C4-2B (cell line): ENCODE measurements at regions not wholly inside any gene's neighbourhood (a gene's known extent, or its start where the extent isn't known, plus 50 kb on each side); places are given as distances from the start of the nearest gene placed in this dataset.

ENCODE experiments used
- H3K27ac ChIP-seq: fragments of 450-650 bp; 2 replicates; pipeline ENCODE4 v1.5.1; 2017
- ZFX ChIP-seq: fragments of 450-650 bp; IDR thresholded peaks from 2 replicates; pipeline ENCODE4 v1.6.1; 2017
- TF ChIP-seq, protein P1 (sequence below): fragments of 450-650 bp; conservative IDR thresholded peaks from 2 replicates; pipeline ENCODE4 v1.5.1; 2017; ENCODE audit warnings: mild to moderate bottlenecking

DNA sequence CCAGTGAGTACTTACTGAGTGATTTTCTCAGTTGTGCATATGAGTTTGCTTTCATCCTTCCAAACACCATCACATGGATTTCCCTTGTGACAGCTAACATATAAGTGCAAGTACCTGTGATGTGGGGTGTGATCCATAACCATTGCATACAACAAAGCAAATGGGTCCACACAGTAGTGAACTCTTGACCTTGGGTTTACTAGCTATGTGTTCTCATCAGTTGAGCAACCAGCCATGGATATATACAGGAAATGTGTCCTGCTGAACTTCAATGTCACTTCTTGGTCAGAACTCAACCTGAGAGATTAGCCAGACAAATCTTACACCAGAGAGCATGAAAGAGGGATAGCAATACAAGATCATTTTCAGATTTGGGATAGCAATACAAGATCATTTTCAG is 420.9 kb upstream of the KCNH7 start:
- no peak overlapping the region for H3K27ac ChIP-seq
- TF ChIP-seq, protein P1, sequence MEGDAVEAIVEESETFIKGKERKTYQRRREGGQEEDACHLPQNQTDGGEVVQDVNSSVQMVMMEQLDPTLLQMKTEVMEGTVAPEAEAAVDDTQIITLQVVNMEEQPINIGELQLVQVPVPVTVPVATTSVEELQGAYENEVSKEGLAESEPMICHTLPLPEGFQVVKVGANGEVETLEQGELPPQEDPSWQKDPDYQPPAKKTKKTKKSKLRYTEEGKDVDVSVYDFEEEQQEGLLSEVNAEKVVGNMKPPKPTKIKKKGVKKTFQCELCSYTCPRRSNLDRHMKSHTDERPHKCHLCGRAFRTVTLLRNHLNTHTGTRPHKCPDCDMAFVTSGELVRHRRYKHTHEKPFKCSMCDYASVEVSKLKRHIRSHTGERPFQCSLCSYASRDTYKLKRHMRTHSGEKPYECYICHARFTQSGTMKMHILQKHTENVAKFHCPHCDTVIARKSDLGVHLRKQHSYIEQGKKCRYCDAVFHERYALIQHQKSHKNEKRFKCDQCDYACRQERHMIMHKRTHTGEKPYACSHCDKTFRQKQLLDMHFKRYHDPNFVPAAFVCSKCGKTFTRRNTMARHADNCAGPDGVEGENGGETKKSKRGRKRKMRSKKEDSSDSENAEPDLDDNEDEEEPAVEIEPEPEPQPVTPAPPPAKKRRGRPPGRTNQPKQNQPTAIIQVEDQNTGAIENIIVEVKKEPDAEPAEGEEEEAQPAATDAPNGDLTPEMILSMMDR = no peak
- TF ChIP-seq ZFX = no peak

DNA sequence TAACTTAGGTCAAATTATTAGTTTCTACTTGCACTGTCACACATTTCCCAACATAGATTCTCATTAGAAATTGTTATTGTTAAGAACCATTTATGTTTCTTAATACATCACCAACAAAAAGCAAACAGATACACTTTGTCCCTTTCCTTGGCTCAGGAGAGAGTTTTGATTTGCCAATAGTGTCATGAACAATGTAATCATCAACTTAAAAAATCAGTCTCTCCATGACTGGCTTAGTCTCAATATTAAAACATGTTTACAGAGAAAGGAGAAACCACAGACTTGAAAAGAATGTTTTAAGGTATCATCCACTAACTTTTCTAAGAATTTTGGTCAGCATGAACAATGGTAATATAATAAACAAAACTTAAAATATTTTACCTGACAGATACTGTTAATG is 416.5 kb upstream of the KCNH7 start:
- no peak for TF ChIP-seq ZFX
- TF ChIP-seq, protein P1 = no peak
- H3K27ac ChIP-seq = peak overlapping the region; percentile 48; the same call in 1 of the 2 replicates

DNA sequence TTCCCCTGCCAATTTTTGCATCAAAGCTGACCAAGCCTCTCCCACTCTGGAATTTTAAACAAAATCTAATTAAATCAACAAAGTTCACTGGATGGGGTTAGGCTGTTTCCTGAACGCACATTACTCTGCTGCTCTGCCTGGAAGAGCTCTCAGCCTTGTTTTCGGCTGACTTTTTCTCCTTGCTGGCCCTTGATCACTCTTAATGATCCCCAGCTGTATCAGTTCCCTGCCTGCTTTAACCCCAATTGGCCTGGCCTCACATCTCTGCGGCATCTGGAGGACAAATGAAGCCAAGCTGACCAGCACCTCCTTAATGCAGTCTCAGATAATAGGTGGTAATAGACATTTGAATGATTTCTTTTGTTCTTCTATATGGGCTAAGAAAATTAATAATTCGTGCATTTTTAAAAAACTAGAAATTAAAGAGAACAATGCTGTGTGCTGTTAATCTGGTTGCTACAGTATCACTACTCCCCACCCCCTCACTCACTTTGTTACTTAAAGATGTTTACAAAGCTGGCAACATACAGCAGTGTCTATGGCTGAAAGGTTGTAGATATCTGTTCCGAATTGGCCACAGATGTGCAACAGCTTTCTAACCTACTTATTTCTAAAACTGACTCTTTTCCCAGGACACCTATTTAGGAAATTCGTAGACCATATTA is 415.2 kb upstream of the KCNH7 start:
- TF ChIP-seq, protein P1 = no peak
- TF ChIP-seq ZFX = no peak
- H3K27ac ChIP-seq = no peak overlapping the region

DNA sequence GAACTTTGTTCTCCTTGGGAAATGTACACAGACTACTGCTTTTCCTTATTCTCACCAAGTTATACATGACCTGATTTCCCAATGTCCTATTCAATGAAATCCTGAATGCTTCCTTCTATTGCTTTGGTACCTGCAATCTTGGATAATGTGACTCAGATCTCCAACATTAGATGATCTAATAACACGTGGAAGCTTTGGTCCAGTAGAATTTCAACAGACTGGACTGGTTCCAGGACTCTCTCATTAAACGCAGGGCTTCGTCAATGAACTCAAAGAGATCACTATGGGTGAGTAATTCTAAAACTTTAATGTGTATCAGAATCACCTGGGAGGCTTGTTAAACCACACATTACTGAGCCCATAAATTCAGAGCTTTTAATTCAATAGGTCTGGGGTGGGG is 413.6 kb upstream of the KCNH7 start:
- TF ChIP-seq, protein P1 = no peak
- no peak for TF ChIP-seq ZFX
- H3K27ac ChIP-seq = no peak overlapping the region

DNA sequence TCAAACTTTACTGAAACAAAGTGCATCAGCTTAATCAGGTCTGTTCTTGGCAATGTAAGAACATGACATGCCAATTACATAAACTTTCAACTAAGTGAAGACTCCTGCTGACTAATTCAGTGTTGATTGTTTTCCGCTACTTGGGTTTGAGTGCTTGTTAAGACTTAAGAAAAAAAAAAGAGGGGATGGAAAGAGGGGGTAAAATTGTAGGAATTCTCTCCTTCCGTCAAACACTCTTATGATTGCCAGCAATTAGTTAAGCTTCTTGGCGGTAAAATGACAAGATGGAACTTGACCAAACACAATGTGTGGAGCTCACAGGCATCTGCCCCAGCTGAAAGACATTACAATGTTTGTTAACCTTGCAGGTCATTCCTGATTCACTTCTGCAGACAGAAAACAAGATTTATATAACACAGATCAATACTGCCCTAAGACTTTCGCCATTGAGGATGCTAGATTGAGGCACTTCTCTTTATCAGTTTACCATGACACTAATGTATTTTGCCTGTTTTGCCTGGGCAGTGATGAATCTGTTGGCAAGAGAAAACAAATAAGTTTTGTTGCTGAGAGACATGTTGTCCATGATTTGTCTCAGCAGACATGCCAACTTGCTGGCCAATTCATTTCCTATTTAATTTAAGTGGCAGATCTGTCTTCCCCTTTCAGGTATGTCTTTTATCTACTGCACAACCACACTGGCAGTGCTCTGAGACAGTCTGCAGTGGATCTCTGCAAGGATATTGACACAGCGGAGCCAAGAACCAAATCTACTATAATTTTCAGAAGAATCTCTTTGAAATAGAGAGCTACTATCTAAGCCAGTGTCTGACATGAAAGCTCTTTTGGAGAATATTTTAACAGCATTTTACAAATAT is 410.0 kb upstream of the KCNH7 start:
- H3K27ac ChIP-seq = no peak overlapping the region
- TF ChIP-seq, protein P1 = no peak
- TF ChIP-seq ZFX = no peak

DNA sequence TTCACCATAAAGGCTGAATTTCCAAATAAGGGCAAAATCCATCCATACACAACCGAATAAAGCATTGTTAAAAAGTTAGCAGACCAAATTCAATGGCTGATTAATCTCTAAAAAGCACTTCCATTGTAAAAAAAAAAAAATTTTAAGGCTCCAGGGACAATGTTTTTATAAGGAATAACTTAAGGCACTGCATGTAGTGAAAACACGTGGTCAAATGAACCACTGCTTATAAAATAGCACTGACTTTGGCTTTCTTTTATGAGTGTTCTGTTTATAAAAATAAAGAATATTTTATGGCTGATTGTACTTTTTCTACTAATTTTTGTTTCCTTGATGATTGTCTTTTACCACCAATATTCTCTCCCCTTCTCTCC is 409.3 kb upstream of the KCNH7 start:
- TF ChIP-seq, protein P1 = no peak
- no peak for TF ChIP-seq ZFX
- no peak overlapping the region for H3K27ac ChIP-seq

DNA sequence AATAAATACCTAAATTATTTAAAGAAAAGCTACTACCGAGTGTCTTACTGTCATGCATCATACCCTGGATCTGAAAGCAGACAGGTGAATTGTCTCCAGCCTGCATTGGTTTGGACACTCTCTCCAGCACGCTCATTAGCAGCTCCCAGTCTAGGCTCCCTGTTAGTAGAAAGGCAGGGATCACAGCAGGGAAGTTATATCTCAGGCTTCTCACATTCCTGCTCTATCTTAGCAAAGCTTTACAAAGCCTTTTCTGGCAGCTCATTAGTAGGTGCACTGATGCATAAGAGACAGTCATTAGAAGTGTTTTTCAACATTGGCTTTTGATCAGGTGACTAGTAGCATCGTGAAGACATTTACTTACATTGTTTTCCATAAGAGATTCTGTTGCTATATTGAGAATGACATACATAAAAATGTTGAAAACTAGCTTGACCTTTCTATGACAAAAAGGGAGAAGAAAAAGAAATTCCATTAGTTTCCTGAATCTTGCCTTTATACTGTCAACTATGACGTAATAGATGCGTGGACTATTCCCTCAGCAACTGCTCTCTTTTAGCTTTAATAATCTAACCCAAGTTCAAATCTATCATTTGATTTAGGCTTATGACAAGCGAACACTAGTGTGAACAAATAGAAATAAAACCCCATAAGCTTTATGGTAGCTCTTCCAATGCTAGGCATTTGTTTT is 408.7 kb upstream of the KCNH7 start:
- no peak overlapping the region for H3K27ac ChIP-seq
- TF ChIP-seq, protein P1 = no peak
- no peak for TF ChIP-seq ZFX
